Endothelial cell of umbilical vein (primary cell): ENCODE measurements at regions not wholly inside any gene's neighbourhood (a gene's known extent, or its start where the extent isn't known, plus 50 kb on each side); places are given as distances from the start of the nearest gene placed in this dataset.

Source experiments
- BruUV-seq: library from RNA; stranded (reverse); fragments of 400-500 nt; replicated peaks from 2 replicates; lab custom pipeline; 2021; lab: Mats Ljungman, UMichigan
- CTCF ChIA-PET: fragments of 300-600, 350-600 bp; sonication (Branson Sonifier 250); formaldehyde crosslinking; loops from one replicate; lab custom pipeline; 2021; ENCODE audit warnings: antibody characterized with exemption, inconsistent platforms; lab: Charles Lee
- POLR2A ChIA-PET: fragments of 300-600, 350-600 bp; sonication (Branson Sonifier 250); formaldehyde crosslinking; loops from one replicate; lab custom pipeline; 2021; ENCODE audit warnings: antibody characterized with exemption, inconsistent platforms; lab: Charles Lee
- DNase-seq: peaks from one replicate; pipeline ENCODE4 v3.0.0-alpha.2; 2011; ENCODE audit warnings: low read depth, low spot score
- FAIRE-seq: peaks from 2 replicates; lab custom pipeline; 2011; peaks lifted over from hg19 to GRCh38; lab: Jason Lieb, UNC
- H2AFZ ChIP-seq: 2 replicates; pipeline ENCODE4 v1.6.0; 2012; ENCODE audit warnings: low read depth, low read length, control low read depth, inconsistent platforms
- H3K27ac ChIP-seq: 2 replicates; pipeline ENCODE4 v1.5.1; 2011; ENCODE audit warnings: low read depth, mild to moderate bottlenecking, control low read depth, low read length, moderate library complexity; ENCODE audit not compliant: insufficient read depth
- H3K27me3 ChIP-seq, 2 experiments: 2 replicates each; pipeline versions ENCODE4 v1.6.0 to v1.6.1; 2011; ENCODE audit warnings: low read length in 2 of 2, mixed read lengths in 1 of 2; ENCODE audit not compliant: control insufficient read depth in 2 of 2, insufficient read depth in 2 of 2
- H3K36me3 ChIP-seq, 2 experiments: 2 replicates in 1 of 2; 3 replicates in 1 of 2; pipeline ENCODE4 v1.5.1; 2011; ENCODE audit warnings: low read length in 2 of 2, mild to moderate bottlenecking in 1 of 2, moderate library complexity in 1 of 2; ENCODE audit not compliant: control insufficient read depth in 2 of 2, insufficient read depth in 2 of 2; ENCODE audit errors: extremely low read depth in 1 of 2
- H3K4me1 ChIP-seq: 3 replicates; pipeline ENCODE4 v1.5.1; 2011; ENCODE audit warnings: mild to moderate bottlenecking, low read length; ENCODE audit not compliant: control insufficient read depth, insufficient read depth; ENCODE audit errors: extremely low read depth
- H3K4me2 ChIP-seq: 2 replicates; pipeline ENCODE4 v1.6.1; 2011; ENCODE audit warnings: low read length, control low read depth, mixed read lengths; ENCODE audit not compliant: insufficient read depth
- H3K4me3 ChIP-seq, 3 experiments: fragments of 200-600 bp in 1 of 3; sonication (generic), shearing (Covaris generic) in 1 of 3; replicated peaks in 1 of 3; 2 replicates each; pipeline ENCODE4 v1.5.1; 2011 to 2016; ENCODE audit warnings: control low read depth in 3 of 3, low read length in 3 of 3, mild to moderate bottlenecking in 2 of 3, inconsistent platforms in 1 of 3, low read depth in 1 of 3, moderate library complexity in 1 of 3; ENCODE audit not compliant: insufficient read depth in 1 of 3
- H3K79me2 ChIP-seq: 2 replicates; pipeline ENCODE4 v1.6.0; 2012; ENCODE audit warnings: low read length, inconsistent platforms; ENCODE audit not compliant: control insufficient read depth, insufficient read depth
- H3K9ac ChIP-seq: replicated peaks from 2 replicates; pipeline ENCODE3; 2011; ENCODE audit warnings: low read length, control low read depth; ENCODE audit not compliant: insufficient read depth; ENCODE audit errors: extremely low read depth
- H3K9me1 ChIP-seq: replicated peaks from 3 replicates; pipeline ENCODE4 v1.6.0; 2011; ENCODE audit warnings: mild to moderate bottlenecking, low read length; ENCODE audit not compliant: control insufficient read depth, insufficient read depth; ENCODE audit errors: extremely low read depth
- H3K9me3 ChIP-seq: replicated peaks from 2 replicates; pipeline ENCODE4 v1.5.1; 2012; ENCODE audit warnings: low read length, inconsistent platforms; ENCODE audit not compliant: control insufficient read depth, insufficient read depth
- H4K20me1 ChIP-seq: replicated peaks from 2 replicates; pipeline ENCODE3; 2011; ENCODE audit warnings: mild to moderate bottlenecking, low read length; ENCODE audit not compliant: control insufficient read depth, insufficient read depth; ENCODE audit errors: extremely low read depth
- EZH2 ChIP-seq: IDR thresholded peaks from 2 replicates; pipeline ENCODE4 v1.6.1; 2012; ENCODE audit warnings: borderline replicate concordance, low read depth, mild to moderate bottlenecking, moderate library complexity, low read length, inconsistent platforms; ENCODE audit not compliant: severe bottlenecking
- FOS ChIP-seq: IDR thresholded peaks from 2 replicates; pipeline ENCODE4 v1.6.1; 2011; ENCODE audit warnings: mild to moderate bottlenecking, low read length, moderate library complexity, borderline replicate concordance; ENCODE audit not compliant: insufficient read depth
- GATA2 ChIP-seq: IDR thresholded peaks from 2 replicates; pipeline ENCODE4 v1.7.0; 2011; ENCODE audit warnings: low read depth, mild to moderate bottlenecking, moderate library complexity, mixed read lengths, low read length; ENCODE audit not compliant: insufficient read length, insufficient read depth
- JUN ChIP-seq: IDR thresholded peaks from 2 replicates; pipeline ENCODE4 v1.6.1; 2011; ENCODE audit warnings: borderline replicate concordance, low read depth; ENCODE audit not compliant: insufficient read length, insufficient read depth
- MYC ChIP-seq: IDR thresholded peaks from one replicate; pipeline ENCODE4 v1.6.1; 2011; ENCODE audit warnings: mild to moderate bottlenecking, low read depth, low read length
- POLR2A ChIP-seq: IDR thresholded peaks from 2 replicates; pipeline ENCODE4 v1.6.1; 2012; ENCODE audit warnings: low read depth, mild to moderate bottlenecking, control low read depth, low read length
- POLR2AphosphoS5 ChIP-seq: IDR thresholded peaks from 2 replicates; pipeline ENCODE4 v1.6.1; 2012; ENCODE audit warnings: low read depth, mild to moderate bottlenecking, control low read depth, low read length, moderate library complexity; ENCODE audit not compliant: insufficient read depth
- dilution Hi-C: fragments of 300-500 bp; cut with MboI; formaldehyde crosslinking; loops from one replicate; pipeline ENCODE4 v1.15.0; 2019; ENCODE audit warnings: low sequenced_read_pairs; ENCODE audit not compliant: extremely low pct_ligation_motif_present
- intact Hi-C: fragments of 100-400 bp; cut with micrococcal nuclease; formaldehyde crosslinking; loops from one replicate; pipeline ENCODE4 v1.10.0; 2022
- TF ChIP-seq, protein P1 (sequence below): IDR thresholded peaks from 2 replicates; pipeline ENCODE4 v1.6.1; 2011; ENCODE audit not compliant: insufficient read depth, insufficient read length
- TF ChIP-seq, protein P2 (sequence below), 2 donors: IDR thresholded peaks; 1 replicate in 1 of 2; 2 replicates in 1 of 2; pipeline ENCODE4 v1.5.1; 2011; ENCODE audit warnings: low read length in 2 of 2, mild to moderate bottlenecking in 2 of 2, moderate library complexity in 2 of 2, control low read depth in 1 of 2, inconsistent platforms in 1 of 2, low read depth in 1 of 2; ENCODE audit not compliant: insufficient read depth in 1 of 2; ENCODE audit errors: extremely low read depth in 1 of 2

DNA sequence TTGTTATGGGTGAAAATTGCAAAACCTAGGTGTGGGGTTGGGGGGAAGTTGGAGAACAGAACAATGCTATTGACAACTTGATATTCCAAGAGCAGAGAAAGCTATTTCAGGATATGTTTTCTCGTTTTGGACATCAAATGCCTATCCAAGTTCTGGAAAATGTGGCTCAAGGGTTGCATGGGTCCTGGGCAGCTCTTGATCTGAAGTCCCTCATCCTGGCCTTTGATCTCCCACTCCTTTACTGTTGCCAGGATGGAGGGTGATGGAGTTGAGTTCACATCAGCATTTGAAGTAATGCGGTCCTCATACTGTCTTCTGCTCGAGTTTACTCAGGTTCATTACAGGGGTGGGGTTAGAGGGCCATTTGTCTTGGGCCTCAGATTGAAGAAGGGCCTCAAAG is 76.9 kb upstream of the RPS23 start:
- TF ChIP-seq GATA2 (no peak), JUN (no peak), POLR2A (no peak), POLR2AphosphoS5 (no peak), EZH2 (no peak), MYC (no peak), FOS (no peak)
- TF ChIP-seq, protein P1, sequence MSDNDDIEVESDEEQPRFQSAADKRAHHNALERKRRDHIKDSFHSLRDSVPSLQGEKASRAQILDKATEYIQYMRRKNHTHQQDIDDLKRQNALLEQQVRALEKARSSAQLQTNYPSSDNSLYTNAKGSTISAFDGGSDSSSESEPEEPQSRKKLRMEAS = no peak
- TF ChIP-seq, protein P2, sequence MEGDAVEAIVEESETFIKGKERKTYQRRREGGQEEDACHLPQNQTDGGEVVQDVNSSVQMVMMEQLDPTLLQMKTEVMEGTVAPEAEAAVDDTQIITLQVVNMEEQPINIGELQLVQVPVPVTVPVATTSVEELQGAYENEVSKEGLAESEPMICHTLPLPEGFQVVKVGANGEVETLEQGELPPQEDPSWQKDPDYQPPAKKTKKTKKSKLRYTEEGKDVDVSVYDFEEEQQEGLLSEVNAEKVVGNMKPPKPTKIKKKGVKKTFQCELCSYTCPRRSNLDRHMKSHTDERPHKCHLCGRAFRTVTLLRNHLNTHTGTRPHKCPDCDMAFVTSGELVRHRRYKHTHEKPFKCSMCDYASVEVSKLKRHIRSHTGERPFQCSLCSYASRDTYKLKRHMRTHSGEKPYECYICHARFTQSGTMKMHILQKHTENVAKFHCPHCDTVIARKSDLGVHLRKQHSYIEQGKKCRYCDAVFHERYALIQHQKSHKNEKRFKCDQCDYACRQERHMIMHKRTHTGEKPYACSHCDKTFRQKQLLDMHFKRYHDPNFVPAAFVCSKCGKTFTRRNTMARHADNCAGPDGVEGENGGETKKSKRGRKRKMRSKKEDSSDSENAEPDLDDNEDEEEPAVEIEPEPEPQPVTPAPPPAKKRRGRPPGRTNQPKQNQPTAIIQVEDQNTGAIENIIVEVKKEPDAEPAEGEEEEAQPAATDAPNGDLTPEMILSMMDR (IDR thresholded peaks at IDR 0.05; ENCODE audit: extremely low read depth in 1 of 2, insufficient read depth in 1 of 2, low read depth in 1 of 2, low read length in 2 of 2) = no peak
- H3K9ac ChIP-seq = no peak overlapping the region
- no TSS peak for BruUV-seq
- no peaks in the 10 kb centered on the region for H4K20me1 ChIP-seq
- H3K9me1 ChIP-seq = no peaks in the 10 kb centered on the region
- FAIRE-seq (no peak), DNase-seq (no peak)
- ChIA-PET CTCF (interaction anchor here (0.6 to 1.0 kb wide), 2 partner anchors 9 to 342 kb away, joined by 5 read pairs; no protein-coding TSS in a partner anchor), POLR2A (no interaction called here)
- H2AFZ ChIP-seq = no peak overlapping the region
- H3K9me3 ChIP-seq = no peaks in the 10 kb centered on the region
- no peaks in the 10 kb centered on the region for H3K79me2 ChIP-seq
- no peak overlapping the region for H3K4me2 ChIP-seq
- H3K4me3 ChIP-seq = no peak overlapping the region
- H3K27me3 ChIP-seq = no peaks in the 10 kb centered on the region
- H3K4me1 ChIP-seq = peaks cover 43% of the 10 kb centered on the region
- H3K36me3 ChIP-seq = no peaks in the 10 kb centered on the region
- dilution Hi-C loops (no loop called here), intact Hi-C loops (no loop called here)
- H3K27ac ChIP-seq = no peak overlapping the region
